ENCODE measurements at regions not wholly inside any gene's neighbourhood (a gene's known extent, or its start where the extent isn't known, plus 50 kb on each side); places are given as distances from the start of the nearest gene placed in this dataset.

DNA sequence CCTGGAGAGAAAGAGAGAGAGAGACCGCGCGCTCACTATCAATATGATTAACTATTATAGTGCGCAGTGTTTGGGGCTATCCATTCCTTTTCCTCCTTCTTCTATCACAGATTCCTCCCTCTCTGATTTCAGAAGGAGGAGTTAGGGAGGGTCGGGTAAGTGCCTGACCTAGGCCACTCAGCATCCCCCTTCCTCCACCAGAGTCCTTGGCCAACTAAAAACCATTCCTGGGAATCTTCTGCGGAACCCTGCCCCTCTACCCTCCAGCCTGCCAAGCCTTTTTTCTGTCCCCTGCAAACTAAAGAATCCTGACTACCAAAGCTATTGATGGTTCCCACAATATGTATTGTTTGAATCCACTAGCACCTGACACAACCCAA lies 256.2 kb upstream of the NFE2L3 start:
- DNase-seq: no peak

- no peak for DNase-seq
Observed at GRCh38 chr7:25897261-25897782, 254.7 kb upstream of the NFE2L3 start.

DNA sequence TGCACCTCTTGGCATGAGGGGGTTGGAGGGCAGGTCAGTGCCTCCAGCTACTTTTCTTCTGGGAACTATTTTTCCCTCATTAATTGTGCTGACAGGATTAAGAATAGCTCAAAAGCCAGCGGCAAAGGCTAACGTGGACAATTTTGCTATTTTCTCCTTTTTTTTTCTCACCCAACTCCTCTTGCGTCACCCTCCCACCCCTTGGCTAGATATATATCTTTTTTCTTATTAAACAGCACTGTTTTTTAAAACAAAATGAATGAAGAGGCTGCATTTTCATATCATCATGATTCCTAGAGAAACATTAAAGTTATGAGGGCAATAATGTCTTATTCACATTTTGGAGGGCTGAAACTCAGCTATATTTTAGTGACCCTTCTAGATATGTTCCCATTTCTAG lies 251.8 kb upstream of the NFE2L3 start:
- DNase-seq: no peak

DNA sequence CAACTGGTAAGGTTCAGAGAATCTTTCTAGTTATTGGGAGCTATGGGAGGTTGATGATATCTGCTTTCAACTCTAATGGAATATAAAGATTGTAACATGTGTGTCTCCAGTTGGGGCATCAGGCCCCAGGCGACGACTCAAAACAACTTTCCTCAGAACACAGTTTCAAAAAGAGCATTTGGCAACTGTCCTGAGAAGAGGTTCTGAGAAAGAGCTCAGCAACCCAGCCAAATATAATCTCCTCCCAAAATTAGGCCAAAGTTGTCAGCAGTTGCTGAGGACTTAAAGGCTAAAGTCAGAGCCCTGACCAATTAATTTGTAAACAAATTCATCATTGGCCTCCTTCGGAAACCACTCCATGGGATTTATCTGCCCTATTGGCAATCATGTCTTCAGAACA lies 251.1 kb upstream of the NFE2L3 start:
- DNase-seq: no peak

DNA sequence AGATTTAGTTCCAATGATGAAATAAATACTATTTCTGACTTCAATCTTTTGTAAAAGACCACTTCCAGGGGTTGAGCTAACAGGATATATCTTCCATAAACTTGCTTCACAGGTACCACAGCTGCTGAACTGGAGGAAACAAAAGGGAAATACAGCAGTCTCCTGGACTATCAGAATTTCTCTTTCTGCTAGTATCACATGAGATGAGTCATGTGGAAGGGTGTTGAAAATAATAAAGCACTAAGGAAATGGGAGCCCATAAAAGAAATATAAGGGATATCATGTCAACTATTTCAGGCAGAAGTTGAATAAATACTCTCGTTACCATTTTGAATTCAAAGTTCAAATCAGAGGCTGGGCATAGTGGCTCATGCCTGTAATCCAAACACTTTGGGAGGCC lies 250.3 kb upstream of the NFE2L3 start:
- no peak for DNase-seq

- no peak for DNase-seq
Observed at GRCh38 chr7:25906003-25906402, 246.0 kb upstream of the NFE2L3 start.

GRCh38 chr7:25906760-25907159 lies 245.2 kb upstream of the NFE2L3 start:
- DNase-seq: no peak

- DNase-seq: no peak
Observed at GRCh38 chr7:25907214-25907613, 244.8 kb upstream of the NFE2L3 start.

DNA sequence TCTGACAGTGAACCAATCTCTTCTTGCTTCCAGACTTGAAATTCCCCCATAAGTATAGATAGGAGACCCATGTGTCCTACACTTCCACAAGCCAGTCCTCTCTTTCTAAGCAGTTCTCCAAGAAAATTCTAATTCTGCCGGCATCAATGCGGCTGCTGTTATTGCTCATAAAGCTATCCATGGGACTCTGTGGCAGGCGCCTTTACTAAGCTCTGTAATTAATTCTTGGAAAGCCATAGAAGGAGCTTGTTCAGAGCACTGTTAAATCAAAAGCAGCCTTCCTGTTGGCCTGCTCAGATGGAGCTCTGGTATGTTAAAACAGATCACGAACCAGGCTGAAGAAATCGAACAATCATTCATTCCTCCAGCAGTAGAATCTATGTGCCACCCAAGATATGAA lies 244.3 kb upstream of the NFE2L3 start:
- no peak for DNase-seq

- DNase-seq: no peak
Observed at GRCh38 chr7:25908154-25908949, 243.6 kb upstream of the NFE2L3 start.

GRCh38 chr7:25911738-25912607 lies 240.0 kb upstream of the NFE2L3 start:
- DNase-seq: no peak

DNA sequence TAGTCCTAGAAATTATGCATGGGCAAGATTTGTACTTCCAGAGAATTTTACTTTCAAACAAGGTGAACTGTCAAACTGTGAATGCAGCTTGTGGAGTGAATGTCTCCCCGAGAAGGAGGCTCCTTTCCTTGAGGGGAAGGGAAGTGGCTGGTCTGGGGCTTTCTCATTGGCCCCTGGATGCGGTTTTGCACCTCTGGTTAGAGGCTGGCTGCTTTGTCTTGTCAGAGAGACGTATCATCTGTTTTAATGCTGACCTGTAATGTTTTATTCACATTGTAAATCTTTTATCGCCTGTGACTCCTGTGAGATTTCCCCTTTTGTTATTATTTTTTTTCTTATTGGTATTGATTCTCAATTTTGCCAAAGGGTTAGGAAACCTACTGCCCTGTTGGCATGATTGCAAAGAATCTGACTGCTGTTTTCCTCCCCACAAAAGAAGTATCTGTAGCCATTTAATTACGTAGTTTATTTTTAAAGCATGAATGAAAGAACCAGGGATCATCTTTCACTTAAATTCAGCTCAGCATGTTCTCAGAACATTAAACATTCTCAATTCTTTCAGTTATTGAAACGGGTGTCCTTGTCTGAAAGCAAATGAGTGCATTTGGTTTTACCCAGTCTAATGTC lies 238.3 kb upstream of the NFE2L3 start:
- DNase-seq: no peak

- DNase-seq: no peak
Observed at GRCh38 chr7:25918731-25919130, 233.3 kb upstream of the NFE2L3 start.

GRCh38 chr7:25922296-25922695 lies 229.7 kb upstream of the NFE2L3 start:
- DNase-seq: no peak

GRCh38 chr7:25923741-25924460 lies 228.1 kb upstream of the NFE2L3 start:
- DNase-seq: no peak

DNA sequence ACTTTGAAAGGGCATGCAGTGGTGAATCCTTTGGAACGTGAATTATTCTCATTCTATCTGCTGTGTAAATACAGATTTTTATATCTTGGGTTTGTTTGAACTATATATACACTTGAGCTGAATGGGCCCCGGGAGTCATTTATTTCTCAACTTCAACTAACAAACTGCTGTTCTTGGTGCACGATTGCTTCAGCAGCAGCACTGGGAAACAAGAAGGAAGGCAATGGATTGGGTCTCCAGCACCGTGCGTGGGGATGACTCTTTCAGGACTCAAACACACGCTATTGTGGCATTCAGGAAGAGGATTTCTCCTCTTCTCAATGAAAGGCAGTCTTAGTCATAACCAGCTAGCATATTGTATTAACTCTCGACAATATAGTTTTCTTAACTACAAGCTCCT lies 226.0 kb upstream of the NFE2L3 start:
- no peak for DNase-seq

GRCh38 chr7:25926451-25926850 lies 225.5 kb upstream of the NFE2L3 start:
- DNase-seq: no peak

GRCh38 chr7:25926891-25927625 lies 224.9 kb upstream of the NFE2L3 start:
- DNase-seq: no peak

DNA sequence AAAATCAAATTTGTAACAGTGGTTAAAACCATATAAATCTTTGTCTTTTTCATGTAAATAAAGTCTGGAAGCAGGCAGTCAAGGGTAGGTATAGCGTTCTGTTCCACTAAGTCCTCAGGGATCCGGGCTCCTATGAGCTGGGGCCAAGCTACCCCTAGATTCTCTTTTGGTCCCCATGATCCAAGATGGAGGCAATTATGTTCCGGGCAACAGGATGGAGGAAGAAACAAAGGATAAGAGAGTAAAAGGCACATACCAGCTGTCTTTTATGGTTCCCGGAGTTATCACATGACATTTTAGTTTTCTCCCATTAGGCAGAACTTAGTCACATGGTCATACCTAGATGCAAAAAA lies 224.4 kb upstream of the NFE2L3 start:
- no peak for DNase-seq

DNA sequence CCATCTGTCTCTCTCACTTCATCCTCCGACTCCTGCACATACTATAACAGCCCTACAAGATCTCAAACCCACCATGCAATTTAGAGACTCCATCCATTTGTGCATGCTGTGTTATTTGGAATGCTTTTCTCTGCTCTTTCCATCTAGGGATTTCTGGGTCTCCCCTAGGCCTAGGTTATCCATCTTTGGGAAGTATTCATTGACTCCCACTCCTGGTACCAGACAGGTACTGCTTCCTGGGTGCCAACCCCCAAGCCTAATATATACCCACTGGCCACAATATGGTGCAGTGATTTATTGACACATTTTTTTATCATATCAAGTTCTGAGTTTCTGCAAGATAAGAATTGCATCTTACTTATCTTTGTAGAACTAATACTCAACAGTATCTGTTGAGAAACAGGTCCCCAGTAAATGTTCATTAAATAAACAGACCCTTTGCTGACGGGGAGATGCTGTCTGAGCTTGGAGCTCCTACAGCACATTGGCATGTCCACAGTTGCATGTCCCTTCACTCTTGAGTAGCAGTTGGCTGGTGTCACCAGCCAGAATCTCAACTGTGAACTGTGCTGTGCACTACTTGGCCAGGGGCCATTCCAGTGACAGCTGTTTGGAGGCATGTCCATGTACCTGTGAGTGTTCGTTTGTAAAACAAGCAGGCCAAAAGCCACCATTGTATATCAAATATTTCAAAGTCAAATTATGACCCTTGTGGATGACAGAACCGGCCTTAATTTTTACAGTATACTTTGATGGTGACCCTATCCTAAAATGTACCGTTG lies 223.3 kb upstream of the NFE2L3 start:
- DNase-seq: no peak

GRCh38 chr7:25929448-25929847 lies 222.6 kb upstream of the NFE2L3 start:
- DNase-seq: no peak

All from NCI-H526 treated with DMSO at 0.1 percent for 48 hours (cell line).